ENCODE measurements at regions not wholly inside any gene's neighbourhood (a gene's known extent, or its start where the extent isn't known, plus 50 kb on each side); places are given as distances from the start of the nearest gene placed in this dataset.
"Not testable (repeated sequence)": the region's sequence is repeated elsewhere in the genome, so short reads cannot be mapped to it uniquely, and the experiment has no call there.

DNA sequence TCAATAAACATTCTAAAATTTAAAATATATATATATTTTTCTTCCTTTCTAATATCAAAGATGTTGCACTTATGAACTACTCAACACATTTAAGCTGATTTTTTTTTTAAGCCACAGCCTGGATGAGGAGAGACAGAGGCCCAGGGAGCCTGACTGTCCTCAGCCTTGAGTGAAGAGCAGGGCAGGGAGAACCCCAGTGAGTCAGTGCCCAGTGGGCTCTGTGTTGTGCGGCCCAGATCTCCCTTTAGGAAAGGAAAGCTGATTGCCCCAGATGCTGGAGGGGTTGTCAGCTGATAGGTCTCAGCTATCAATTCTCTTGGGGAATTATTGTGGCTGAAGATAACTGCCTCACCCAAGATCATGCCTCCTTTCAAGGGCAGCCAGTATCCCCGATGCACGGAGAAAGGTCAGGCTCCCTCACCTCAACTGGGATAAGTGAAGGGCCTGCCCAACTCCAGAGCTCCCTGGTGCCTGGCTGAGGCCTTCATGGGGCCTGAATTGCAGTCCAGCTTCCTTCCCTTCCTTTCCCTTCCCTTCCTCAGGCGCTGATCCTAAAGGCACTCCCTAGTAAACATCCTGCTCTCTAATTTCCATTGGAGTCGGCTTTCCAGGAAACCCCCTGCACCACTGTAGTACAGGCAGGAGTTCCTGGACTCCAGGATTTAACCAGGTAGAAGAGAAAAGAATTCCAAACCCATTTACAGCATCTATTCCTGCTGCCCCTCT lies 106.9 kb upstream of the ATL2 start:
- no peak for DNase-seq (ENCODE audit: low read depth)

DNA sequence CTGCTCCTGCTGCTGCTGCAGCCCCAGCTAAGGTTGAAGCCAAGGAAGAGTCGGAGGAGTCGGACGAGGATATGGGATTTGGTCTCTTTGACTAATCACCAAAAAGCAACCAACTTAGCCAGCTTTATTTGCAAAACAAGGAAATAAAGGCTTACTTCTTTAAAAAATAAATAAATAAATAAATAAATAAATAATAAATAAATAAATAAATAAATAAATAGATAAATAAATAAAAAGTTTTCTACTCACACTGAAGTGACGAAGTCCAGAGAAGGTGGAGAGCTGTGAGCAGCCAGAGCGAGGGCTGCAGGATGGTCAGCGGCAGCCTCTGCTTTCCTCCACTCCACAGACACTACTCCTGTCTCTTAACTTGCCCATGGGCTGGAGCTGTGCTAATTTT lies 105.6 kb upstream of the ATL2 start:
- DNase-seq (ENCODE audit: low read depth), result not testable (repeated sequence)

DNA sequence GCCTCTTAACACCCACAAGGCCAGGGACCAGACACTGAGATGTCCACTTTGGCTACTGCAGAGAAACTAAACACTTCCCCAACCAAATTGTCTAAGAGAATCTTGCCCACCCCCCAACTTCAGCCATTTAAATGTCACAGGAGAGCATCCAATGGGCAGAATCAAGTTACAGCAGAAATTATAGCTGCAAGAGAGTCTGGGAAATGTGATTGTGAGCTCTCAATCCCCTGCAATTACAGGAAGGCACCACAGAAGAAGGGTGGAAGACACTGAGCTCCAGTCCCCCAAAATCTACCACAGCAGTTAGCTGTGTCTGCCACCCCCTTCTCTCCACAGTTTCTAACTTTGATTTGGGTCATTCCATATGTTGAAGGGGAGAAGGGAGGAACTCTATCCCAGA lies 103.5 kb upstream of the ATL2 start:
- DNase-seq (ENCODE audit: low read depth), result no peak

DNA sequence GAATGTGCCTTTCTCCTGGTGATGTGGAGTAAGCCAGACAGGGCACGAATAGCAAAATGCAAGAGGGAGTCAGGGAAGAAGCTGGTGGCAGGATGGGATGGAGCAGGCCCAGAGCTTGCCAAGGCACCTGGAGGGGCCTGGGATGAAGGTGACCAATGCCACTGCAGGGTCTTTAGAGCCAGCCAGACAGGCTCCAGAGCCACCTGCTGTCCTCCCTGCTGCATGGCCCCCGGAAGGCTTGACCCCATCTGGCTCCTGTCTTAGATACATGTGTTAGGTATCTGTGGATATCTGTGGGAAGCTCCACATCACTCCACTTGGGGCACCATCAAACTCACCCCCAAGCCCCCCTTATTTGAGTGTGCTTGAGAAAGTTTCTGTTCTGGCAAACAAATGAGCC lies 99.9 kb upstream of the ATL2 start:
- DNase-seq (ENCODE audit: low read depth), result no peak

- DNase-seq (ENCODE audit: low read depth), result no peak
These were observed 98.5 kb upstream of the ATL2 start for GRCh38 chr2:38475567-38475881.

DNA sequence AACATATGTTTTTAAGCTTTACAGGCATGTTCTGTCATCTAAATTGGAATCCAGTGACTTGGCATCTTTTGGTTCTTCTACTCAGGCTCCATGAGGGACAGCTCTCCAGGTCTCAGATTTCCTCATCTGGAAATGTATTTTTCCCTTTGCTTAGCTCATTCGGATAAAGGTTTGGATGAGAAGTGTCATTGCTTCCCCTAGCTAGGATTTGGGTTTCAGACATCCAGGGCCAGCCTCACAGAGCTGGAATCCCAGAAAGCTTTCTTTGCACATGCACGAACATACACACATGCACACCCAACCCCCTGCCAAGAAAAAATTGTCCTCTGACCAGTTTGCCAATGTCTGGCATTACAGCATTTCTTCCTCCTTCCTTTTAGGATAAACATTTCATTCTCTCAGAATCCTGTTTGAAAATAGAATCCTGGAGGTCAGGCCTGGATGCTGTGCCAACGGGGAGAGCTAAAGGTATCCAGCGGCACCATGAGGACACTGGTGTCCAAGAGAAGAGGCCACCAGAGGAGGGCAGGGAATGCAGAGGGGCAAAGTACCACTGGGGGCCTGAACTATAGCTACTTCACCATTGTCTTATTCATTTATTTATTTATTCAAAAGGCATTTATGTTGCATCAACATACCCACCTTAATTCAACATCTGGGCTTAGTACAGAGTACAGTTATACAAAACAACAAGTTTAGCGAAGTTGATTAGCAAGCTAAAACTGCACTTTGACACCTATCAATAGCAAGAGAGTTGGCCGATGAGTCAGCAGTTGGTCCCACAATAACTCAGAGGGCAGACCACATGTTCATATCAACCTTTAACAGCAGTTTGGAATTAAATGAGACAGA lies 97.9 kb upstream of the ATL2 start:
- no peak for DNase-seq (ENCODE audit: low read depth)

- DNase-seq (ENCODE audit: low read depth), result no peak
These were observed 97.0 kb upstream of the ATL2 start for GRCh38 chr2:38474021-38474456.

DNA sequence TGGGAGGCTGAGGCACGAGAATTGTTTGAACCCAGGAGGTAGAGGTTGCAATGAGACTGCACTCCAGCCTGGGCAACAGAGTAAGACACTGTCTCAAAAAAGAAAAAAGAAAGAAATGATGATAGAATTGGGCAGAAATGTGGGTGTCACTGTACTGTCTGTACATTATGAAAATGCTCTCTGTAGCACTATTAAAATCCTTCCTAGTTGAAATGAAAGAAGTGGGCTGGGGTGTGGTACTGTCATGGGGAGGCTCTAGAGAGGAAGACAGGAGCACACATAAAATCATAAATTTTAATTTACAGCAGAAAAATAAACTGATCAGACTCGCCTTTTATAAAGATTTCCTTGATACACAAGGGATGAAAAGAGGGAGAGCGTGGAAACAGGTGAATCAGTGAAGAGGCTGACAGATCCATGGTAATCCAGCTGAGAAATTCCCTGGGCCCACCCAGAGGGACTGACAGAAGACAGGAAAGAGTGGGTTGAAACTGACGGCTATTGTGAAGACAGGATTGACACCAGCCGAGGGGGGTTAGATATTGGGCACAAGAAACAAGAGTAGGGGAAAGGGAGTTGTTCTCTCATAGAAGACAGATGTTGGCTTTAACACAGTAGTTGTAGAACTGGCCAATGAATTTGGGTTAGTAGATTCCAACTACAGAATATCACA lies 96.4 kb upstream of the ATL2 start:
- no peak for DNase-seq (ENCODE audit: low read depth)

DNA sequence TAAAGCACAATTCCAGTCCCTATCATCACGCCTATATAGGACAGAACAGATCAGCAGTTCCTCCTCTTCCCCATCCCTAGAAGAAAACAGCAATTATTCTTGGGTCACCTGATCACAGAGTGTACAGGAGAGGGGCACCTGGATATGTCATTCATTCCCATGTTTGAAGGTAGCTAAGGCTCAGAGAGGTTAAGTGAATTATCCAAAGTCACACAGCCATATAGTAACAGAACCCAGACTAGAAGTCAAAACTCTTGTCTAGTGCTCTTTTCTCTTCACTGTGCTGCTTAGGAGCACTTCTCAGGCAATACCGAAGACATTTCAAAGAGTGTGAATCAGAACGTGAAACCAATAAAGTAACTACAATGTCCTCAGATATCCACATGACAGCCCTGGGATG lies 93.0 kb upstream of the ATL2 start:
- DNase-seq (ENCODE audit: low read depth), result no peak

- no peak for DNase-seq (ENCODE audit: low read depth)
These were observed 90.8 kb upstream of the ATL2 start for GRCh38 chr2:38467768-38468455.

- no peak for DNase-seq (ENCODE audit: low read depth)
These were observed 90.0 kb upstream of the ATL2 start for GRCh38 chr2:38466876-38467767.

DNA sequence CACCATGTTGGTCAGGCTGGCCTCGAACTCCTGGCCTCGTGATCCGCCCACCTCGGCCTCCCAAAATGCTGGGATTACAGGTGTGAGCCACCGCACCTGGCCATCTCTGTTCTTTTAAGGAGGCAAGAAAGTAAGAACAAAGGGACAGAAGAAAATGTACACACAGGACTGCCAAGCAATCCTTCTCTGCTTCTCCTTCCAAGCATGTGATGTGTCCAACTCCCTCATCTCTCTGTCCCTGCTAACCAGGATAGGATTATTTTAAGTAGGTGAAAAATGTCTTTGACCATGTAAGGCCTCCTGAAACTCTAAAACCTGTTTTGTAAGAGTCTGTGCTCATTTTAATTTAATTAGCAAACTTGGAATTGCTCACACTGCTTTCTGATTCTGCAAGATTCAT lies 89.3 kb upstream of the ATL2 start:
- no peak for DNase-seq (ENCODE audit: low read depth)

DNA sequence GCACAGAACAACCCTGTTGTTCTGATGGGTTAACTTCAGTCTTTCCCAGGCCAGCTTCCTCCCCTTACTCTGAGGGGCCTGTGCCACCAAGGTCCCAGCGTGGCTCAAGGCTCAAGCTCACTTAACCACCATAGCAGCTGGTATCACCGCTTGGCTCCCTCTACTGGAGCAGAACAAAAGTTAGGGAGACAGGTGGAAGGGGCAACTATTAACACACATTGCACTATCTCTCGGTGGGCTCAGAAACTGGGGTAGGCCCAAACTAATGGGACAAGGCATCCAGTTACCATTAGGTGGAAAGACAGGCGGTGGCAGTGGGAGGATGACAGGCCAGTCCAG lies 88.7 kb upstream of the ATL2 start:
- DNase-seq (ENCODE audit: low read depth), result no peak

DNA sequence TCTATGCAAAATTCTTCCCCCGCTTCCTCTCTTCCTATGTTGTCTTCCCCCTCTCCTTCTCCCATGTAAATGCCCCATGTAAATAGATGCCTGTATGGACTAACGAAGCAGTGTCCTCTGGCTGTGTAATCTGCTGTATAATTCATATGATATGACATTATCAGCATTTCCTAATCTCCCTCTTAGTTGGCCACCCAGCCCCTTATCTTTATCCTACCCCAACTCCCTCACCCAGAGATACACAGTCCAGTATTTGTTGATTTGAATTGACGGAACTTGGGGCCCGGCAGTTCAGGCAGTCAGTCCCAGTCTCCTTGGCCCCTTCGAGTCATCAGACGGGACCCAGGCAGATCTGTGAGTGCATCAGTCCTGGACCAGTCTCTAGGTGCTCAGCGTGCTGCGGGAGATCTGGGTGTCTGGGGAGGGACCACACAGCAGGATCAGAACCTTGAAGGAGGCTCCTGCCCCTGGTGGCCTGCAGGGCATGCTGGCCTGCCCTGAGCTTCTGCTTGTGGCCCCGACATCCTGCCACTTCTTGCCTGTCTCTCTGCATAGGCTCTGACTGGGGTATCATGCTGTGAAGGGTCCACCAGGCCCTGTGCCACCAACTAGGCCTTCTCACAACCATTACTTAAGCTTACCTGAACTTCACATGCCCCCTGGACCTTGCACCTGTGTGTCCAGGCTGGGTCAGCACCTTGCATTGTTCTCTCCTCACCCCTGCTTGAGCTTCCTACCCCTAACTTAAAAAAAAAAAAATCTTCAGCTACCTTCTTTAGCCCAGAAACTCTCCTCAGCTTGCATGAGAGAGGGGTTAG lies 88.1 kb upstream of the ATL2 start:
- no peak for DNase-seq (ENCODE audit: low read depth)

DNA sequence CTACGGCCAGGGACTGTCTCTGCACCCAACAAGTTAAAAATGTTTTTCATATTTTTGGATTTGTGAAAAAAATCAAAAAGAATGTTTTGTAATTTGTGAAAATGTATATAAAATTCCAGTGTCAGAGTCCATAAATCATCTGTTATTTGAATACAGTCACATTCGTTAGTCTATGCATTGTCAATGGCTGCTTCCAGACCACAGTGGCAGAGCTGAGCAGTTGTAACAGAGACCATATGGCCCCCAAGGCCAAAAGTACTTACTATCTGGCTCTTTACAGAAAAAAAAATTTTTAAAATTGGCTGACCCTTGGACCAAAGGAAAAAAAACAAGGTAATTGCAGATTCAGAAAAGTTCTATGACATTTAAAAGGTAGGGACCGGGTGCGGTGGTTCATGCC lies 86.7 kb upstream of the ATL2 start:
- no peak for DNase-seq (ENCODE audit: low read depth)

- DNase-seq (ENCODE audit: low read depth), result no peak
These were observed 85.1 kb upstream of the ATL2 start for GRCh38 chr2:38462121-38462661.

GRCh38 chr2:38461470-38461869 lies 84.4 kb upstream of the ATL2 start:
- DNase-seq (ENCODE audit: low read depth), result no peak

DNA sequence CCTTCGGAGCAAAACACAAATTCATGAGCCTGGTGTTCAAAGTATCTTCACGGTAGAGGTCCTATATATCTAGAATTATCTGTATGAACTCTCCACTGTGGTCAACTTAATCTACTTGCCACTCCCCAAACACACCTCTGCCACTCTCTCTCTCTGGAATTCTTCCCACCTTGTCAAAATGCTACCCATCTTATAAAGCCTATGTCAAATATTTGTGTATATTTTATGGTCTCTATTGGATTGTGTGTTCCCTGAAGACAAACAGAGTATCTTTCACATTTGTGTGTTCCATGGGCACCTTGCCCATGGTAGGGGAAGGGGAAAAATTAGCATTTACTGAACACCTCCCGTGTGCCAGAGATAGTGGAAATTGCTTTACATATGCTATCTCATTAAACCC lies 83.2 kb upstream of the ATL2 start:
- DNase-seq (ENCODE audit: low read depth), result no peak

GRCh38 chr2:38454081-38454480 lies 77.0 kb upstream of the ATL2 start:
- no peak for DNase-seq (ENCODE audit: low read depth)

DNA sequence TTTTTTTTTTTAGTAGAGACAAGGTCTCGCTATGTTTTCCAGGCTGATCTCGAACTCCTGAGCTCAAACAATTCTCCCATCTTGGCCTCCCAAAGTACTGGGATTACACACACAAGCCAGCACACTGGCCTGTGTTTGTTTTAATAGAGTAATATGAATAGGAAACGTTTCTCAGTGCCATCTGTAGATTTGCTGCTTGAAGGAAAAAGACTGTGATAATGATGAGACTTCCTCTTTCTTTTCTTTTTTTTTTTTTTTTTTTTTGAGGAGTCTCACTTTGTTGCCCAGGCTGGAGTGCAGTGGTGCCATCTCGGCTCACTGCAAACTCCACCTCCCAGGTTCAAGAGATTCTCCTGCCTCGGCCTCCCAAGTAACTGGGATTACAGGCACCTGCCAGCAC lies 74.7 kb upstream of the ATL2 start:
- DNase-seq (ENCODE audit: low read depth), result not testable (repeated sequence)

GRCh38 chr2:38450509-38450908 lies 73.4 kb upstream of the ATL2 start:
- no peak for DNase-seq (ENCODE audit: low read depth)
